ENCODE measurements at regions not wholly inside any gene's neighbourhood (a gene's known extent, or its start where the extent isn't known, plus 50 kb on each side); places are given as distances from the start of the nearest gene placed in this dataset.

DNA sequence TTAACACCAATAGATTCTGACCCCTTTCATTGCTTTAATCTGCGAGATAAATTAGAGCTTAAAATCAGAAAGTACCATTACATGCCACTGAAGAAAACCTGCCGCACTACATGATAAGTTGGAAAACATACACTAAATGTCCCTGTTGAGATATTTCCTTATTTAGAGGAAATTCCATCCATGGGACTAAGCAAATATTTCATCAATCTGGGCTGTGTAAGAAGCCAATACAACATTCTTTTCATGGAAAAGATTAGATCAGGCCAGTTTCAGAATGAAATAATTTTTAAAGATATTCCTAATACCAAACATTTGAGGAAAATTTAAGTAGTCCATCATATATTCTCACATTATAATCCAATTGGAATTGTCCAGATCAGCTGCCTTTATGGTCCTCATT, 112.8 kb downstream of the LLPH start:
- TF ChIP-seq ZFX (IDR thresholded peaks at IDR 0.05) (no peak), POLR2AphosphoS5 (IDR thresholded peaks at IDR 0.05; ENCODE audit: low read depth, low read length) (no peak), CEBPB (IDR thresholded peaks at IDR 0.05; ENCODE audit: low read depth) (no peak), SP1 (IDR thresholded peaks at IDR 0.05; ENCODE audit: low read depth) (no peak), EZH2phosphoT487 (IDR thresholded peaks at IDR 0.05; ENCODE audit: borderline replicate concordance) (no peak)
- TF ChIP-seq, protein P1, sequence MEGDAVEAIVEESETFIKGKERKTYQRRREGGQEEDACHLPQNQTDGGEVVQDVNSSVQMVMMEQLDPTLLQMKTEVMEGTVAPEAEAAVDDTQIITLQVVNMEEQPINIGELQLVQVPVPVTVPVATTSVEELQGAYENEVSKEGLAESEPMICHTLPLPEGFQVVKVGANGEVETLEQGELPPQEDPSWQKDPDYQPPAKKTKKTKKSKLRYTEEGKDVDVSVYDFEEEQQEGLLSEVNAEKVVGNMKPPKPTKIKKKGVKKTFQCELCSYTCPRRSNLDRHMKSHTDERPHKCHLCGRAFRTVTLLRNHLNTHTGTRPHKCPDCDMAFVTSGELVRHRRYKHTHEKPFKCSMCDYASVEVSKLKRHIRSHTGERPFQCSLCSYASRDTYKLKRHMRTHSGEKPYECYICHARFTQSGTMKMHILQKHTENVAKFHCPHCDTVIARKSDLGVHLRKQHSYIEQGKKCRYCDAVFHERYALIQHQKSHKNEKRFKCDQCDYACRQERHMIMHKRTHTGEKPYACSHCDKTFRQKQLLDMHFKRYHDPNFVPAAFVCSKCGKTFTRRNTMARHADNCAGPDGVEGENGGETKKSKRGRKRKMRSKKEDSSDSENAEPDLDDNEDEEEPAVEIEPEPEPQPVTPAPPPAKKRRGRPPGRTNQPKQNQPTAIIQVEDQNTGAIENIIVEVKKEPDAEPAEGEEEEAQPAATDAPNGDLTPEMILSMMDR (IDR thresholded peaks at IDR 0.05 in 2 of 3, conservative IDR thresholded peaks at IDR 0.05 in 1 of 3; ENCODE audit: borderline replicate concordance in 1 of 3, insufficient read depth in 1 of 3, low read depth in 2 of 3, low read length in 2 of 3), result no peak
